HCT116 (cell line): ENCODE measurements at regions not wholly inside any gene's neighbourhood (a gene's known extent, or its start where the extent isn't known, plus 50 kb on each side); places are given as distances from the start of the nearest gene placed in this dataset.
A peak's percentile ranks its signal among the peaks of the same experiment; 100 is the strongest.

ENCODE experiments used
- ATAC-seq: fragments of 200-7000 bp; cut with Tn5 transposase; 2 replicates; pipeline ENCODE4 v1.9.1; 2020; ENCODE audit warnings: mild to moderate bottlenecking, moderate library complexity
- BruUV-seq: library from RNA; stranded (reverse); fragments of 400-500 nt; replicated peaks from 2 replicates; lab custom pipeline; 2021; lab: Mats Ljungman, UMichigan
- CTCF ChIA-PET: fragments of 300-600 bp; sonication (Branson Sonifier 250); formaldehyde crosslinking; loops from one replicate; lab custom pipeline; 2021; ENCODE audit warnings: antibody characterized with exemption; lab: Charles Lee
- POLR2A ChIA-PET: fragments of 300-600, 350-600 bp; sonication (Branson Sonifier 250); formaldehyde crosslinking; loops from one replicate; lab custom pipeline; 2021; ENCODE audit warnings: antibody characterized with exemption; lab: Charles Lee
- RAD21 ChIA-PET, 2 experiments: fragments of 300-600 bp; sonication (Branson Sonifier 250); formaldehyde crosslinking; loops; one replicate each; lab custom pipeline; 2023; ENCODE audit warnings: low total read pairs in 2 of 2; ENCODE audit not compliant: uncharacterized antibody in 2 of 2, unreplicated experiment in 2 of 2, low non-redundant PET in 1 of 2; lab: Charles Lee
- DNase-seq: peaks from one replicate; pipeline ENCODE4 v3.0.0-alpha.2; 2010; ENCODE audit warnings: low read depth, low spot score
- H2AFZ ChIP-seq: fragments of 200-600 bp; shearing (Covaris generic), sonication (generic); 2 replicates; pipeline ENCODE4 v1.6.1; 2017; ENCODE audit warnings: low read depth, mixed run types, mixed read lengths, antibody characterized with exemption, low read length; ENCODE audit not compliant: poor library complexity, severe bottlenecking
- H3K27ac ChIP-seq: 2 replicates; pipeline ENCODE4 v1.5.1; 2012; ENCODE audit warnings: low read depth, low read length
- H3K27me3 ChIP-seq: fragments of 200-600 bp; sonication (generic); 2 replicates; pipeline ENCODE4 v1.6.1; 2016; ENCODE audit warnings: mixed run types, low read length, mixed read lengths; ENCODE audit not compliant: insufficient read depth
- H3K36me3 ChIP-seq, 2 experiments: fragments of 200-500 bp in 1 of 2; fragments of 200-600 bp in 1 of 2; sonication (Bioruptor generic) in 1 of 2; sonication (generic) in 1 of 2; 2 replicates each; pipeline versions ENCODE4 v1.5.1 to v1.6.1; 2014 to 2016; ENCODE audit warnings: low read length in 2 of 2, inconsistent platforms in 1 of 2, mixed read lengths in 1 of 2, mixed run types in 1 of 2; ENCODE audit not compliant: insufficient read depth in 2 of 2, control insufficient read depth in 1 of 2
- H3K4me1 ChIP-seq, 2 experiments: fragments of 200-600 bp in 1 of 2; sonication (generic) in 1 of 2; 2 replicates each; pipeline versions ENCODE4 v1.5.1 to v1.6.1; 2012 to 2017; ENCODE audit warnings: low read length in 2 of 2, inconsistent platforms in 1 of 2, mild to moderate bottlenecking in 1 of 2, mixed read lengths in 1 of 2, mixed run types in 1 of 2, moderate library complexity in 1 of 2; ENCODE audit not compliant: insufficient read depth in 2 of 2, control insufficient read depth in 1 of 2
- H3K4me2 ChIP-seq: fragments of 200-600 bp; sonication (generic); 2 replicates; pipeline ENCODE4 v1.6.1; 2017; ENCODE audit warnings: mixed run types, low read length, mixed read lengths
- H3K4me3 ChIP-seq, 2 experiments: fragments of 200-600 bp in 1 of 2; sonication (generic) in 1 of 2; replicated peaks in 1 of 2; 2 replicates each; pipeline ENCODE4 v1.5.1; 2011 to 2016; ENCODE audit warnings: low read length in 2 of 2, control low read depth in 1 of 2, low read depth in 1 of 2, mild to moderate bottlenecking in 1 of 2, mixed read lengths in 1 of 2, mixed run types in 1 of 2
- H3K79me2 ChIP-seq: fragments of 200-600 bp; sonication (generic); 2 replicates; pipeline ENCODE4 v1.6.1; 2017; ENCODE audit warnings: mild to moderate bottlenecking, mixed run types, low read length, moderate library complexity, mixed read lengths; ENCODE audit not compliant: insufficient read depth
- H3K9ac ChIP-seq: fragments of 200-600 bp; sonication (generic); 2 replicates; pipeline ENCODE4 v1.6.1; 2016; ENCODE audit warnings: low read length, mixed read lengths
- H3K9me2 ChIP-seq: fragments of 200-600 bp; sonication (generic), shearing (Covaris generic); 2 replicates; pipeline ENCODE4 v1.6.1; 2017; ENCODE audit warnings: mixed run types, mild to moderate bottlenecking, moderate library complexity; ENCODE audit not compliant: insufficient read depth
- H3K9me3 ChIP-seq, 2 experiments: fragments of 200-500 bp in 1 of 2; fragments of 200-600 bp in 1 of 2; sonication (Bioruptor generic) in 1 of 2; sonication (generic) in 1 of 2; 2 replicates each; pipeline ENCODE4 v1.6.1; 2014 to 2017; ENCODE audit warnings: low read length in 2 of 2, mixed read lengths in 2 of 2, inconsistent platforms in 1 of 2, low read depth in 1 of 2, mild to moderate bottlenecking in 1 of 2, mixed run types in 1 of 2, moderate library complexity in 1 of 2; ENCODE audit not compliant: control insufficient read depth in 1 of 2, insufficient read depth in 1 of 2
- H4K20me1 ChIP-seq: fragments of 200-600 bp; sonication (generic), shearing (Covaris generic); 2 replicates; pipeline ENCODE4 v1.6.1; 2017; ENCODE audit warnings: mixed run types, mild to moderate bottlenecking, moderate library complexity; ENCODE audit not compliant: insufficient read depth
- ELF1 ChIP-seq: IDR thresholded peaks from 2 replicates; pipeline ENCODE4 v1.6.1; 2012; ENCODE audit warnings: low read depth, borderline replicate concordance
- EZH2phosphoT487 ChIP-seq: fragments of 200-600 bp; IDR thresholded peaks from 2 replicates; pipeline ENCODE4 v1.6.1; 2018; ENCODE audit warnings: antibody characterized with exemption, borderline replicate concordance
- MAX ChIP-seq: IDR thresholded peaks from 2 replicates; pipeline ENCODE4 v1.6.1; 2012
- POLR2A ChIP-seq: IDR thresholded peaks from 2 replicates; pipeline ENCODE4 v1.7.0; 2011; ENCODE audit warnings: borderline replicate concordance; ENCODE audit not compliant: insufficient read depth, insufficient read length; ENCODE audit errors: extremely low read depth
- RAD21 ChIP-seq: IDR thresholded peaks from 2 replicates; pipeline ENCODE4 v1.6.1; 2012; ENCODE audit warnings: low read depth, mild to moderate bottlenecking
- SRF ChIP-seq: IDR thresholded peaks from 2 replicates; pipeline ENCODE4 v1.6.1; 2012; ENCODE audit warnings: low read depth
- TCF7L2 ChIP-seq: IDR thresholded peaks from 2 replicates; pipeline ENCODE4 v1.7.0; 2011; ENCODE audit warnings: borderline replicate concordance, inconsistent platforms; ENCODE audit not compliant: insufficient read depth, insufficient read length; ENCODE audit errors: extremely low read depth
- YY1 ChIP-seq: IDR thresholded peaks from 2 replicates; pipeline ENCODE4 v1.6.1; 2011; ENCODE audit warnings: low read length, low read depth, moderate library complexity, mild to moderate bottlenecking; ENCODE audit not compliant: insufficient replicate concordance; ENCODE audit errors: extremely low read depth
- intact Hi-C: fragments of 100-400 bp; cut with micrococcal nuclease; formaldehyde crosslinking; loops from 2 replicates; pipeline ENCODE4 v1.10.0; 2022
- TF ChIP-seq, protein P1 (sequence below): IDR thresholded peaks from 2 replicates; pipeline ENCODE4 v1.6.1; 2012; ENCODE audit warnings: low read depth

DNA sequence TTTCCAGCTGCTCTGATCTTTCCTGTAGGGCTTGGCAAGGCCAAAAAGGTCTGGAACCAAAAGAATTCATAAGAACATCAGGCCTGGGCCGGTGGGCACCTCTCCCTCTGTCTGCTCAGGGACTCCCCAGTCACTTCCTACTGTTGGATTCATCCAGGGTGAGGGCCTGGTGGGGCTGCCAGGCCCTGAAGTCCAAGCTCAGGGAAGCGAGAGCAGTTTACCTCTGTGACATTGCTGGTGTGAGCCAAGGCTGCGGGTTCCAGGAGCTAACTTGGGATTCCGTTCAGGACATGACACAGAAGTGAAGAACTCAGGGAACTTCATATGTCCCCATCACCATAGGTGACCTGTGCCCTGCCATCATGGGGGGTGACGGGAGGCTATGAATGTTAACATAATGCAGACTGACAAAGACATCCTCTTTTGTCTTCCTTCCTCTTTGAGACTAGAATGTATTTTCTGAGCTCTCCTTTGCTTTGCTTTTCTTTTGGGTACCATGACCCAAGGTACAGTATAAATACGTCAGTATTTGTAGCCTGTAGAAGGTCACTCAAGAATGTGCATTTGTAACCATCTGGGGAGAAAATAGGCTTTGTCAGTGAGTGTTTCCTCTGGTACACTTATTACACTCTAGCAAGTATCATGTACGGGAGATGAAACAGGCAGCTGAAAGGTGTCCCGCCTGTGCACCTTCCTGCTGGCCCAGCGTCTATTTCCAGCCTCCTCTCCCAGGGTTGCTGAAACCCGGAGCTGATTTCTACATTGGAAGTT, 130.5 kb upstream of the SLC1A4 start:
- no peak for DNase-seq
- TSS peak; percentile 75 for BruUV-seq
- Histone ChIP-seq H2AFZ (no peak overlapping the region), H3K4me2 (peak overlapping the region; percentile 72), H3K9me2 (no peaks in the 10 kb centered on the region), H3K27me3 (no peaks in the 10 kb centered on the region), H3K4me1 (peaks cover 38 to 83% of the 10 kb centered on the region in 2 experiments), H3K4me3 (peak overlapping the region; percentile 34 to 47), H4K20me1 (no peaks in the 10 kb centered on the region), H3K36me3 (no peaks in the 10 kb centered on the region), H3K27ac (peak overlapping the region; percentile 97), H3K9me3 (peaks cover 0 to 11% of the 10 kb centered on the region in 2 experiments; a peak in 1 of 4 replicates)
- POLR2A ChIA-PET: interaction anchor here (0.9 to 3.3 kb wide), 11 partner anchors 10 to 212 kb away, joined by 3 to 47 read pairs (median 4); partner anchors contain the start of gene SERTAD2
- intact Hi-C loops: loop anchor here (2.0 kb wide), 1 partner anchor 20 kb away; no protein-coding TSS in a partner anchor
- RAD21 ChIA-PET: interaction anchor here (0.7 to 1.4 kb wide), 4 partner anchors 20 to 108 kb away, joined by 3 to 6 read pairs (median 4); no protein-coding TSS in a partner anchor
- TF ChIP-seq MAX: no peak
- no peak for TF ChIP-seq SRF
- TF ChIP-seq, protein P1, sequence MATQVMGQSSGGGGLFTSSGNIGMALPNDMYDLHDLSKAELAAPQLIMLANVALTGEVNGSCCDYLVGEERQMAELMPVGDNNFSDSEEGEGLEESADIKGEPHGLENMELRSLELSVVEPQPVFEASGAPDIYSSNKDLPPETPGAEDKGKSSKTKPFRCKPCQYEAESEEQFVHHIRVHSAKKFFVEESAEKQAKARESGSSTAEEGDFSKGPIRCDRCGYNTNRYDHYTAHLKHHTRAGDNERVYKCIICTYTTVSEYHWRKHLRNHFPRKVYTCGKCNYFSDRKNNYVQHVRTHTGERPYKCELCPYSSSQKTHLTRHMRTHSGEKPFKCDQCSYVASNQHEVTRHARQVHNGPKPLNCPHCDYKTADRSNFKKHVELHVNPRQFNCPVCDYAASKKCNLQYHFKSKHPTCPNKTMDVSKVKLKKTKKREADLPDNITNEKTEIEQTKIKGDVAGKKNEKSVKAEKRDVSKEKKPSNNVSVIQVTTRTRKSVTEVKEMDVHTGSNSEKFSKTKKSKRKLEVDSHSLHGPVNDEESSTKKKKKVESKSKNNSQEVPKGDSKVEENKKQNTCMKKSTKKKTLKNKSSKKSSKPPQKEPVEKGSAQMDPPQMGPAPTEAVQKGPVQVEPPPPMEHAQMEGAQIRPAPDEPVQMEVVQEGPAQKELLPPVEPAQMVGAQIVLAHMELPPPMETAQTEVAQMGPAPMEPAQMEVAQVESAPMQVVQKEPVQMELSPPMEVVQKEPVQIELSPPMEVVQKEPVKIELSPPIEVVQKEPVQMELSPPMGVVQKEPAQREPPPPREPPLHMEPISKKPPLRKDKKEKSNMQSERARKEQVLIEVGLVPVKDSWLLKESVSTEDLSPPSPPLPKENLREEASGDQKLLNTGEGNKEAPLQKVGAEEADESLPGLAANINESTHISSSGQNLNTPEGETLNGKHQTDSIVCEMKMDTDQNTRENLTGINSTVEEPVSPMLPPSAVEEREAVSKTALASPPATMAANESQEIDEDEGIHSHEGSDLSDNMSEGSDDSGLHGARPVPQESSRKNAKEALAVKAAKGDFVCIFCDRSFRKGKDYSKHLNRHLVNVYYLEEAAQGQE: no peak
- TF ChIP-seq RAD21: no peak
- no peak for TF ChIP-seq TCF7L2
- TF ChIP-seq YY1: no peak
- TF ChIP-seq EZH2phosphoT487: no peak
- no peak for TF ChIP-seq ELF1
- no peak for TF ChIP-seq POLR2A
- TF ChIP-seq, all 23 proteins: peak for 0
- CTCF ChIA-PET: interaction anchor here (0.5 to 2.9 kb wide), 11 partner anchors 10 to 712 kb away, joined by 3 to 16 read pairs (median 5); partner anchors contain the start of genes AFTPH and SERTAD2
- peak overlapping the region; percentile 67 for H3K9ac ChIP-seq
- no peak for ATAC-seq
- H3K79me2 ChIP-seq: no peaks in the 10 kb centered on the region
